SH-SY5Y (cell line): ENCODE measurements at regions not wholly inside any gene's neighbourhood (a gene's known extent, or its start where the extent isn't known, plus 50 kb on each side); places are given as distances from the start of the nearest gene placed in this dataset.

Experiments used
- GATA2 ChIP-seq: IDR thresholded peaks from 2 replicates; pipeline ENCODE4 v1.6.1; 2011; ENCODE audit warnings: mild to moderate bottlenecking, low read depth, low read length
- GATA3 ChIP-seq: IDR thresholded peaks from 2 replicates; pipeline ENCODE4 v1.6.1; 2011; ENCODE audit warnings: low read depth, mild to moderate bottlenecking, low read length, moderate library complexity

DNA sequence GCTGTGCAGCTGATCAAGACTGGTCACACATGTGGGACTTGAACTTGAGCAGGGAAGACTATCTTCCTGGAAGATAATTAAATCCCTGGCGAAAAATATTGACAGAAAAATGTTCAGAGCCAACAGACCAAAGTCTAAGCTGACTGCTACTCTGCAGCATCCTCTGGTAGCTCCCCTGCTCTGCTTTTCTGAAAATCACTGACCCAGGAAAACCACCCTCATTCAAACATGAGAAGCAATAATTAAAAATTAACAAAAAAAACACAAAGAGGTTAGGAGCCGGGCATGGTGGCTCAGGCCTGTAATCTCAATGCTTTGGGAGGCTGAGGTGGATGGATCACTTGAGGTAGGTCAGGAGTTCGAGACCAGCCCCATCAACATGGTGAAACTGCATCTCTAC is 151.9 kb downstream of the SCG2 start:
- no peak for TF ChIP-seq GATA3
- no peak for TF ChIP-seq GATA2
